Loucy (cell line): ENCODE measurements at regions not wholly inside any gene's neighbourhood (a gene's known extent, or its start where the extent isn't known, plus 50 kb on each side); places are given as distances from the start of the nearest gene placed in this dataset.

Experiments
- CTCF ChIP-seq: fragments of 200-600 bp; sonication (generic); conservative IDR thresholded peaks from 2 replicates; pipeline ENCODE4 v1.5.1; 2014; ENCODE audit warnings: mild to moderate bottlenecking, antibody characterized with exemption, low read length
- EZH2phosphoT487 ChIP-seq: fragments of 200-600 bp; IDR thresholded peaks from 2 replicates; pipeline ENCODE4 v1.6.1; 2018; ENCODE audit warnings: antibody characterized with exemption, mild to moderate bottlenecking, moderate library complexity, borderline replicate concordance

GRCh38 chr1:188129856-188130838 lies 1301.4 kb downstream of the PLA2G4A start:
- TF ChIP-seq CTCF (no peak), EZH2phosphoT487 (no peak)
